GM23338 (cell line): ENCODE measurements at regions not wholly inside any gene's neighbourhood (a gene's known extent, or its start where the extent isn't known, plus 50 kb on each side); places are given as distances from the start of the nearest gene placed in this dataset.
A peak's percentile ranks its signal among the peaks of the same experiment; 100 is the strongest.

Source experiments
- ATAC-seq: fragments of 200-7000 bp; cut with Tn5 transposase; 3 replicates; pipeline ENCODE4 v1.9.1; 2020
- DNase-seq: peaks from one replicate; pipeline ENCODE4 v3.0.0-alpha.2; 2015; ENCODE audit warnings: low spot score
- H2AFZ ChIP-seq: fragments of 200-600 bp; sonication (generic); 2 replicates; pipeline ENCODE4 v1.8.0; 2016; ENCODE audit warnings: antibody characterized with exemption, mild to moderate bottlenecking, moderate library complexity
- H3F3A ChIP-seq: fragments of 200-600 bp; sonication (generic); replicated peaks from 2 replicates; pipeline ENCODE4 v1.8.0; 2017; ENCODE audit warnings: antibody characterized with exemption, mixed run types, low read depth
- H3K27ac ChIP-seq: fragments of 200-600 bp; sonication (generic); 2 replicates; pipeline ENCODE4 v1.6.1; 2016; ENCODE audit warnings: low read depth
- H3K27me3 ChIP-seq: fragments of 200-600 bp; sonication (generic); 2 replicates; pipeline ENCODE4 v1.8.0; 2016; ENCODE audit warnings: mild to moderate bottlenecking, mixed run types, moderate library complexity; ENCODE audit not compliant: insufficient read depth
- H3K36me3 ChIP-seq: fragments of 200-600 bp; sonication (generic); 2 replicates; pipeline ENCODE4 v1.8.0; 2016; ENCODE audit warnings: mild to moderate bottlenecking; ENCODE audit not compliant: insufficient read depth
- H3K4me1 ChIP-seq: fragments of 200-600 bp; sonication (generic); 2 replicates; pipeline ENCODE4 v1.8.0; 2016; ENCODE audit warnings: mild to moderate bottlenecking, moderate library complexity; ENCODE audit not compliant: insufficient read depth
- H3K4me2 ChIP-seq: fragments of 200-600 bp; sonication (generic); 2 replicates; pipeline ENCODE4 v1.7.1; 2017; ENCODE audit warnings: mixed run types
- H3K4me3 ChIP-seq: fragments of 200-600 bp; sonication (generic); 2 replicates; pipeline ENCODE4 v1.6.1; 2016; ENCODE audit warnings: mixed run types
- H3K79me2 ChIP-seq: fragments of 200-600 bp; sonication (generic); replicated peaks from 2 replicates; pipeline ENCODE4 v1.8.0; 2017; ENCODE audit warnings: mild to moderate bottlenecking; ENCODE audit not compliant: insufficient read depth
- H3K9me2 ChIP-seq: fragments of 200-600 bp; sonication (generic); 2 replicates; pipeline ENCODE4 v1.8.0; 2017; ENCODE audit not compliant: insufficient read depth
- H4K20me1 ChIP-seq: fragments of 200-600 bp; sonication (generic); replicated peaks from 2 replicates; pipeline ENCODE4 v1.8.0; 2017; ENCODE audit warnings: mild to moderate bottlenecking; ENCODE audit not compliant: insufficient read depth
- H3K27ac Mint-ChIP-seq: 2 replicates; pipeline ENCODE4 v1.8.0; 2020; ENCODE audit warnings: inconsistent platforms, mild to moderate bottlenecking, moderate library complexity, mixed read lengths
- H3K27me3 Mint-ChIP-seq: 3 replicates; pipeline ENCODE4 v1.8.0; 2022; ENCODE audit warnings: low read depth, mild to moderate bottlenecking, moderate library complexity, mixed read lengths, inconsistent platforms; ENCODE audit not compliant: insufficient read depth, poor library complexity
- H3K36me3 Mint-ChIP-seq: 3 replicates; pipeline ENCODE4 v1.8.0; 2021; ENCODE audit warnings: low read depth, mild to moderate bottlenecking, inconsistent platforms, moderate library complexity, mixed read lengths
- H3K4me1 Mint-ChIP-seq: 3 replicates; pipeline ENCODE4 v1.8.0; 2020; ENCODE audit warnings: mild to moderate bottlenecking, inconsistent platforms, mixed read lengths
- H3K4me3 Mint-ChIP-seq: 3 replicates; pipeline ENCODE4 v1.8.0; 2021; ENCODE audit warnings: moderate library complexity, mild to moderate bottlenecking, inconsistent platforms, mixed read lengths
- H3K9me3 Mint-ChIP-seq: 3 replicates; pipeline ENCODE4 v1.8.0; 2020; ENCODE audit warnings: moderate library complexity, mild to moderate bottlenecking, inconsistent platforms, mixed read lengths
- CREB1 ChIP-seq: fragments of 250-450 bp; sonication (Bioruptor Pico); IDR thresholded peaks from 2 replicates; pipeline ENCODE4 v1.5.0; 2020; ENCODE audit warnings: low read depth, mild to moderate bottlenecking, moderate library complexity
- EZH2 ChIP-seq: fragments of 200-600 bp; sonication (generic); IDR thresholded peaks from one replicate; pipeline ENCODE4 v1.8.0; 2017; ENCODE audit warnings: antibody characterized with exemption, mild to moderate bottlenecking, low read depth; ENCODE audit not compliant: unreplicated experiment
- EZH2phosphoT487 ChIP-seq: fragments of 200-600 bp; sonication (generic); IDR thresholded peaks from one replicate; pipeline ENCODE4 v1.8.1; 2018; ENCODE audit warnings: antibody characterized with exemption; ENCODE audit not compliant: unreplicated experiment
- JUNB ChIP-seq: IDR thresholded peaks from one replicate; pipeline ENCODE4 v1.6.1; 2016; ENCODE audit warnings: antibody characterized with exemption; ENCODE audit not compliant: unreplicated experiment
- NANOG ChIP-seq: IDR thresholded peaks from 2 replicates; pipeline ENCODE4 v1.6.1; 2016; ENCODE audit warnings: antibody characterized with exemption, borderline replicate concordance
- POLR2AphosphoS5 ChIP-seq: IDR thresholded peaks from 2 replicates; pipeline ENCODE4 v1.6.1; 2016; ENCODE audit warnings: antibody characterized with exemption, low read depth
- ZNF331 ChIP-seq: fragments of 250-450 bp; sonication (Bioruptor Pico); IDR thresholded peaks from 2 replicates; pipeline ENCODE4 v1.5.0; 2020; ENCODE audit warnings: low read depth, mild to moderate bottlenecking, moderate library complexity
- TF ChIP-seq, protein P1 (sequence below): IDR thresholded peaks from 2 replicates; pipeline ENCODE4 v1.6.1; 2016; ENCODE audit warnings: antibody characterized with exemption
- TF ChIP-seq, protein P2 (sequence below), 2 experiments: fragments of 200-600 bp in 1 of 2; sonication (generic) in 1 of 2; conservative IDR thresholded peaks; 2 replicates each; pipeline versions ENCODE4 v1.5.1 to v1.6.1; 2016 to 2017; ENCODE audit warnings: antibody characterized with exemption in 2 of 2, low read depth in 2 of 2, mild to moderate bottlenecking in 2 of 2, moderate library complexity in 1 of 2

DNA sequence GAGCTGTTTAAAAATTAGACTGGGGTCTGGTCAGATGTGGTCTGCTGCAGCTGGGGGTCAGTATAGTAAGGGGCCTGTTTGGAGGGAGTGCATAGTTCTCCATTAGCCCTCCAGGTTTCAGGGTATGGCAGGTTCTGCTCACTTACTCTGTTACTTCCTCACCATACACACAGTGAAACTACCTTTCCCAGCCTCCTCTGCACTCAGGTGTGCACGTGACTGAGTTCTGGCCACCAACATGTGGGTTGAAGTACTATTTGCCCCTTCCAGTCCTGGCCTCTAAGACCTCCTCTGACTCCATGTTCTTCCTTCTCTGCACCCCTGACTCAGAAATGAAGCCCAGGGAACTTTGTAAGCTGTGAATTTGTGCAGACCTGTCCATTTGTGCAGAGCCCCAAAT is 190.5 kb upstream of the CLINT1 start:
- Mint-ChIP-seq H3K36me3 (no peaks in the 10 kb centered on the region), H3K27ac (no peak overlapping the region), H3K27me3 (no peaks in the 10 kb centered on the region), H3K4me3 (no peak overlapping the region), H3K4me1 (no peaks in the 10 kb centered on the region), H3K9me3 (no peaks in the 10 kb centered on the region)
- Histone ChIP-seq H3F3A (no peaks in the 10 kb centered on the region), H2AFZ (peak overlapping the region; percentile 93), H3K4me1 (no peaks in the 10 kb centered on the region), H3K4me2 (no peak overlapping the region), H3K36me3 (no peaks in the 10 kb centered on the region), H3K79me2 (no peaks in the 10 kb centered on the region), H3K4me3 (no peak overlapping the region), H3K27ac (no peak overlapping the region), H3K27me3 (no peaks in the 10 kb centered on the region), H4K20me1 (no peaks in the 10 kb centered on the region), H3K9me2 (no peaks in the 10 kb centered on the region; the same call in 1 of the 2 replicates)
- DNase-seq (peak; percentile 16), ATAC-seq (peak; percentile 52; the same call in 2 of the 3 replicates)
- no peak for TF ChIP-seq CREB1
- TF ChIP-seq, protein P1, sequence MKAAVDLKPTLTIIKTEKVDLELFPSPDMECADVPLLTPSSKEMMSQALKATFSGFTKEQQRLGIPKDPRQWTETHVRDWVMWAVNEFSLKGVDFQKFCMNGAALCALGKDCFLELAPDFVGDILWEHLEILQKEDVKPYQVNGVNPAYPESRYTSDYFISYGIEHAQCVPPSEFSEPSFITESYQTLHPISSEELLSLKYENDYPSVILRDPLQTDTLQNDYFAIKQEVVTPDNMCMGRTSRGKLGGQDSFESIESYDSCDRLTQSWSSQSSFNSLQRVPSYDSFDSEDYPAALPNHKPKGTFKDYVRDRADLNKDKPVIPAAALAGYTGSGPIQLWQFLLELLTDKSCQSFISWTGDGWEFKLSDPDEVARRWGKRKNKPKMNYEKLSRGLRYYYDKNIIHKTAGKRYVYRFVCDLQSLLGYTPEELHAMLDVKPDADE: peak; percentile 52; the same call in 1 of the 2 replicates
- no peak for TF ChIP-seq POLR2AphosphoS5
- no peak for TF ChIP-seq JUNB
- TF ChIP-seq EZH2: no peak
- TF ChIP-seq NANOG: no peak
- TF ChIP-seq, protein P2, sequence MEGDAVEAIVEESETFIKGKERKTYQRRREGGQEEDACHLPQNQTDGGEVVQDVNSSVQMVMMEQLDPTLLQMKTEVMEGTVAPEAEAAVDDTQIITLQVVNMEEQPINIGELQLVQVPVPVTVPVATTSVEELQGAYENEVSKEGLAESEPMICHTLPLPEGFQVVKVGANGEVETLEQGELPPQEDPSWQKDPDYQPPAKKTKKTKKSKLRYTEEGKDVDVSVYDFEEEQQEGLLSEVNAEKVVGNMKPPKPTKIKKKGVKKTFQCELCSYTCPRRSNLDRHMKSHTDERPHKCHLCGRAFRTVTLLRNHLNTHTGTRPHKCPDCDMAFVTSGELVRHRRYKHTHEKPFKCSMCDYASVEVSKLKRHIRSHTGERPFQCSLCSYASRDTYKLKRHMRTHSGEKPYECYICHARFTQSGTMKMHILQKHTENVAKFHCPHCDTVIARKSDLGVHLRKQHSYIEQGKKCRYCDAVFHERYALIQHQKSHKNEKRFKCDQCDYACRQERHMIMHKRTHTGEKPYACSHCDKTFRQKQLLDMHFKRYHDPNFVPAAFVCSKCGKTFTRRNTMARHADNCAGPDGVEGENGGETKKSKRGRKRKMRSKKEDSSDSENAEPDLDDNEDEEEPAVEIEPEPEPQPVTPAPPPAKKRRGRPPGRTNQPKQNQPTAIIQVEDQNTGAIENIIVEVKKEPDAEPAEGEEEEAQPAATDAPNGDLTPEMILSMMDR (conservative IDR thresholded peaks at IDR 0.05; ENCODE audit: low read depth in 2 of 2): no peak

DNA sequence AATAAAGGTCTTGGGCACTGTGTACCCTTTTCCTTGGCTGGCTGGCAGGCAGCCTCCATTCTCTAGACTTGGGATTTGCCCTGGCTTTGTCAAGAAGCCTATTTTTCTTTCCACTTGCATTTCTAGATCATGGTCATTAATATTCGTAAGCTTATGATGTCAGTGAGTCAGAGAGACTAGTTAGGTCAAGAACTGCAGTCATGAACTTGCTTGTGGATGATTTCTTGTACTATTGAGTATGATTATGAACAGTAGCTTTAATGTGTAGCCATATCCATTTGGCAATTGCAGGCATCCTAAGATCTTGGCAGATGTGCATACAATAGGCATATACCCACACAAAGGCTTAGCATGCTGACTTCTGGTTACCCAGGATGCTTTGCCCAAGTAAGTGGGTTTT is 186.8 kb upstream of the CLINT1 start:
- Mint-ChIP-seq H3K4me3 (no peak overlapping the region), H3K27me3 (no peaks in the 10 kb centered on the region), H3K27ac (no peak overlapping the region), H3K4me1 (no peaks in the 10 kb centered on the region), H3K36me3 (no peaks in the 10 kb centered on the region), H3K9me3 (no peaks in the 10 kb centered on the region; the same call in 2 of the 3 replicates)
- no peaks in the 10 kb centered on the region for H3K27me3 ChIP-seq
- H3K4me2 ChIP-seq: no peak overlapping the region
- H3K27ac ChIP-seq: no peak overlapping the region
- no peaks in the 10 kb centered on the region; the same call in 1 of the 2 replicates for H3K9me2 ChIP-seq
- TF ChIP-seq EZH2phosphoT487 (no peak), ZNF331 (CRISPR knock-in tag) (no peak), EZH2 (no peak)
- DNase-seq (no peak), ATAC-seq (no peak)
- no peaks in the 10 kb centered on the region for H3K36me3 ChIP-seq
- H3K4me1 ChIP-seq: no peaks in the 10 kb centered on the region
- H4K20me1 ChIP-seq: no peaks in the 10 kb centered on the region
- H3K79me2 ChIP-seq: no peaks in the 10 kb centered on the region
- no peaks in the 10 kb centered on the region for H3F3A ChIP-seq
- H2AFZ ChIP-seq: 0 out of 2 replicates have a peak overlapping the region, but pooled peaks have one; percentile 32
- no peak overlapping the region for H3K4me3 ChIP-seq

DNA sequence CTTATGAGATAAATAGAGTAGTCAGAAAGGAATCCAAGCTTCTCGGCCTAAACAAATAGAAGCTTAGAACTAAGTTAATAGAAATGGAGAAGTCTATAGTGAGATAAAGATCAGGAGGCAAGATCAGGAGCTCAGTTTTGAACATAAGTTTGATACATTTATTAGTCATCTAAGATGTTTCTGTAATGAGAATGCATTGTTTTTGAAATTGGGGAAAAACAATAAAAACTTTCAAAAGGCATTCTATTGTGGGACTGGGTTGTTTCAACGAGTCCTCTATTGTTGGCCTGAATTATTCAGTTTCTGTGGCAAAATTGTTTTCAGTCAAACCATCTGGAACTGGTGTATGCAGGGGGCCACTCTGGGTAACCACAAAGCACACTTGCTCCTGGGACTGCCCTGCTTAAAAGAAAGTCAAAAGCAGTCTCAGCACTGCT is 181.0 kb upstream of the CLINT1 start:
- H3F3A ChIP-seq: no peaks in the 10 kb centered on the region
- ATAC-seq (no peak), DNase-seq (no peak)
- no peaks in the 10 kb centered on the region for H3K79me2 ChIP-seq
- H4K20me1 ChIP-seq: no peaks in the 10 kb centered on the region
- no peak overlapping the region for H2AFZ ChIP-seq
- peaks cover 23% of the 10 kb centered on the region for H3K36me3 Mint-ChIP-seq
- H3K27ac ChIP-seq: no peak overlapping the region
- peaks cover 2% of the 10 kb centered on the region; the same call in 1 of the 2 replicates for H3K36me3 ChIP-seq
- no peaks in the 10 kb centered on the region for H3K27me3 ChIP-seq
- peaks cover 32% of the 10 kb centered on the region for H3K9me3 Mint-ChIP-seq
- H3K27me3 Mint-ChIP-seq: no peaks in the 10 kb centered on the region
- no peak overlapping the region for H3K4me3 Mint-ChIP-seq
- H3K9me2 ChIP-seq: no peaks in the 10 kb centered on the region
- H3K27ac Mint-ChIP-seq: no peak overlapping the region
- no peak overlapping the region for H3K4me3 ChIP-seq
- TF ChIP-seq NANOG (no peak), EZH2 (no peak)
- H3K4me1 ChIP-seq: no peaks in the 10 kb centered on the region
- H3K4me2 ChIP-seq: no peak overlapping the region
- H3K4me1 Mint-ChIP-seq: no peaks in the 10 kb centered on the region
